ENCODE measurements at regions not wholly inside any gene's neighbourhood (a gene's known extent, or its start where the extent isn't known, plus 50 kb on each side); places are given as distances from the start of the nearest gene placed in this dataset.
"Not testable (repeated sequence)": the region's sequence is repeated elsewhere in the genome, so short reads cannot be mapped to it uniquely, and the experiment has no call there.

- TF ChIP-seq CTCF (conservative IDR thresholded peaks at IDR 0.05; ENCODE audit: low read depth, low read length), result no peak
- no peak for DNase-seq (ENCODE audit: low read depth)
Observed at GRCh38 chr20:53783768-53784167, 190.1 kb upstream of the ZNF217 start.

GRCh38 chr20:53782612-53783246 is 189.1 kb upstream of the ZNF217 start:
- no peak for DNase-seq (ENCODE audit: low read depth)
- H3K4me3 ChIP-seq (ENCODE audit: low read depth, low read length), result no peak overlapping the region
- no peak for TF ChIP-seq CTCF (conservative IDR thresholded peaks at IDR 0.05; ENCODE audit: low read depth, low read length)

More at GRCh38 chr20:53783768-53784167, 190.1 kb upstream of the ZNF217 start:
- H3K4me3 ChIP-seq (ENCODE audit: low read depth, low read length), result no peak overlapping the region

GRCh38 chr20:53779822-53780221 is 186.2 kb upstream of the ZNF217 start:
- H3K4me3 ChIP-seq (ENCODE audit: low read depth, low read length), result no peak overlapping the region
- TF ChIP-seq CTCF (conservative IDR thresholded peaks at IDR 0.05; ENCODE audit: low read depth, low read length), result no peak
- DNase-seq (ENCODE audit: low read depth), result no peak

GRCh38 chr20:53778736-53779135 is 185.1 kb upstream of the ZNF217 start:
- no peak overlapping the region for H3K4me3 ChIP-seq (ENCODE audit: low read depth, low read length)
- no peak for DNase-seq (ENCODE audit: low read depth)
- TF ChIP-seq CTCF (conservative IDR thresholded peaks at IDR 0.05; ENCODE audit: low read depth, low read length), result no peak

- TF ChIP-seq CTCF (conservative IDR thresholded peaks at IDR 0.05; ENCODE audit: low read depth, low read length), result no peak
Observed at GRCh38 chr20:53778041-53778516, 184.4 kb upstream of the ZNF217 start.

GRCh38 chr20:53777402-53777801 is 183.8 kb upstream of the ZNF217 start:
- H3K4me3 ChIP-seq (ENCODE audit: low read depth, low read length); DNase-seq (ENCODE audit: low read depth): not testable (repeated sequence)

More at GRCh38 chr20:53778041-53778516, 184.4 kb upstream of the ZNF217 start:
- no peak for DNase-seq (ENCODE audit: low read depth)
- H3K4me3 ChIP-seq (ENCODE audit: low read depth, low read length), result no peak overlapping the region

GRCh38 chr20:53776858-53777257 is 183.2 kb upstream of the ZNF217 start:
- no peak for TF ChIP-seq CTCF (conservative IDR thresholded peaks at IDR 0.05; ENCODE audit: low read depth, low read length)
- no peak for DNase-seq (ENCODE audit: low read depth)
- H3K4me3 ChIP-seq (ENCODE audit: low read depth, low read length), result no peak overlapping the region

Measured in choroid plexus epithelial cell (primary cell).